Mammary epithelial cell (primary cell): ENCODE measurements at regions not wholly inside any gene's neighbourhood (a gene's known extent, or its start where the extent isn't known, plus 50 kb on each side); places are given as distances from the start of the nearest gene placed in this dataset.

Experiments used
- CTCF ChIP-seq, 2 donors: IDR thresholded peaks in 1 of 2; conservative IDR thresholded peaks in 1 of 2; 2 replicates each; pipeline ENCODE4 v1.5.1; 2011 to 2012; ENCODE audit warnings: inconsistent platforms in 2 of 2, low read length in 2 of 2, mild to moderate bottlenecking in 2 of 2, control low read depth in 1 of 2, low read depth in 1 of 2; ENCODE audit not compliant: insufficient read depth in 1 of 2; ENCODE audit errors: extremely low read depth in 1 of 2
- EZH2 ChIP-seq: IDR thresholded peaks from 2 replicates; pipeline ENCODE4 v1.6.1; 2012; ENCODE audit warnings: low read length, inconsistent platforms, borderline replicate concordance

GRCh38 chr14:105836160-105836559 lies 309.8 kb downstream of the TMEM121 start:
- TF ChIP-seq CTCF (conservative IDR thresholded peaks at IDR 0.05 in 1 of 2, IDR thresholded peaks at IDR 0.05 in 1 of 2; ENCODE audit: extremely low read depth in 1 of 2, insufficient read depth in 1 of 2, low read depth in 1 of 2, low read length in 2 of 2), result no peak
- no peak for TF ChIP-seq EZH2
